Duodenal mucosa (tissue), 2 donors: ENCODE measurements at regions not wholly inside any gene's neighbourhood (a gene's known extent, or its start where the extent isn't known, plus 50 kb on each side); places are given as distances from the start of the nearest gene placed in this dataset.

ENCODE experiments used
- H3K27ac ChIP-seq: one replicate; pipeline ENCODE4 v1.7.0; 2013; ENCODE audit warnings: low read depth, low read length
- H3K27me3 ChIP-seq, 2 donors: one replicate each; pipeline ENCODE4 v1.7.0; 2013; ENCODE audit warnings: low read length in 2 of 2, control low read depth in 1 of 2; ENCODE audit not compliant: insufficient read depth in 2 of 2, control insufficient read depth in 1 of 2
- H3K36me3 ChIP-seq, 2 donors: one replicate each; pipeline ENCODE4 v1.7.0; 2013; ENCODE audit warnings: low read length in 2 of 2, control low read depth in 1 of 2; ENCODE audit not compliant: insufficient read depth in 2 of 2, control insufficient read depth in 1 of 2
- H3K4me1 ChIP-seq, 2 donors: one replicate each; pipeline ENCODE4 v1.7.0; 2013; ENCODE audit warnings: low read length in 2 of 2, control low read depth in 1 of 2; ENCODE audit not compliant: insufficient read depth in 2 of 2, control insufficient read depth in 1 of 2
- H3K4me3 ChIP-seq, 2 donors: one replicate each; pipeline ENCODE4 v1.7.0; 2013; ENCODE audit warnings: low read length in 2 of 2, low read depth in 1 of 2
- H3K9ac ChIP-seq, 2 donors: one replicate each; pipeline ENCODE4 v1.7.0; 2013; ENCODE audit warnings: low read length in 2 of 2, low read depth in 1 of 2
- H3K9me3 ChIP-seq, 2 donors: one replicate each; pipeline ENCODE4 v1.7.0; 2013; ENCODE audit warnings: low read length in 2 of 2, control low read depth in 1 of 2; ENCODE audit not compliant: control insufficient read depth in 1 of 2

DNA sequence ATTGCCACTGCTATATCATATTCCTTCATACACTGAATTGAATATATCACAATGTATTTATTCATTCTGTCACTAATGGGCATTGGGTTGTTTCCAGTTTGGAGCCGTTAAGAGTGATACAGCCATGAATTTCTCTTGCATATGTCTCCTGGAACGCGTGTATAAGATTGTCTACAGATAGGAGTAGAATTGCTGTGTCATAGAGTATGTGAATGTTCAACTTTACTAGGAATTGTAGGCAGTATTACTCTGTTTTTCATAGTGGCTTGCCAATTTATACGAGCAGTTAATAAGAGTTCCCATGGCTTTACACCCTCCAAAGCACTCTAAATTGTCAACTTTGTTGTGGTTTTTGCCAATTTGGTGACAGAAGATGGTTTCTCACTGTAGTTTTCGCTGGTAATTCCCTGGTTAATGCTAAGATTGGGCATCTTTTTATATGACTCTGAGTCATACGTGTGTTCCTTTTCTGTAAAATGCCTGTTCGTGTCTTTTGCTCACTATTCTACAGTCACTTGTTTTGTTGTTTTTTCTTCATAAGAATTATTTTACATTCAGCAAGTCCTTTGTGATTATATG, 136.1 kb upstream of the LIPC start:
- H3K9me3 ChIP-seq: peaks cover 0 to 5% of the 10 kb centered on the region in 2 donors
- no peak overlapping the region for H3K27ac ChIP-seq
- no peak overlapping the region for H3K9ac ChIP-seq
- H3K4me1 ChIP-seq: peaks cover 0 to 6% of the 10 kb centered on the region in 2 donors
- H3K4me3 ChIP-seq: no peak overlapping the region
- no peaks in the 10 kb centered on the region for H3K27me3 ChIP-seq
- no peaks in the 10 kb centered on the region for H3K36me3 ChIP-seq

DNA sequence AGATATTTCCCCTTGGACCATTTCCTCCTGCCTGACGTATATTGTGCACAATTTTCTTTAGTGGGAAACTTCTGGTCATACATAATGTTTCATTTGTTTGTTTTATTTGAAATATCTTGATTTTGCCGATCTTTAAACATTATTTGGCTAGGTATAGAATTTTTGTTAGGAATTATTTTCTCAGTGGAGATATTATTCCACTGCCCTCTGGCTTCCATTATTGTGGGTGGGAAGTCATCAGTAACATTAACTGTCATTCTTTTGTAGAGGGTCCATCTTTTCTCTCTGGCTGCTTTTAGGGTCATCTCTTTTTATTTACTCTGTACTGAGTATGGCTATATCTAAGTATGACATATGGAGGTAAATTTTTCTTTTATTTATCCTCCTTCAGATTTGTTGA, 135.5 kb upstream of the LIPC start:
- peaks cover 0 to 5% of the 10 kb centered on the region in 2 donors for H3K9me3 ChIP-seq
- peaks cover 0 to 6% of the 10 kb centered on the region in 2 donors for H3K4me1 ChIP-seq
- no peaks in the 10 kb centered on the region for H3K27me3 ChIP-seq
- H3K36me3 ChIP-seq: no peaks in the 10 kb centered on the region
- H3K27ac ChIP-seq: no peak overlapping the region
- H3K4me3 ChIP-seq: no peak overlapping the region
- no peak overlapping the region for H3K9ac ChIP-seq

DNA sequence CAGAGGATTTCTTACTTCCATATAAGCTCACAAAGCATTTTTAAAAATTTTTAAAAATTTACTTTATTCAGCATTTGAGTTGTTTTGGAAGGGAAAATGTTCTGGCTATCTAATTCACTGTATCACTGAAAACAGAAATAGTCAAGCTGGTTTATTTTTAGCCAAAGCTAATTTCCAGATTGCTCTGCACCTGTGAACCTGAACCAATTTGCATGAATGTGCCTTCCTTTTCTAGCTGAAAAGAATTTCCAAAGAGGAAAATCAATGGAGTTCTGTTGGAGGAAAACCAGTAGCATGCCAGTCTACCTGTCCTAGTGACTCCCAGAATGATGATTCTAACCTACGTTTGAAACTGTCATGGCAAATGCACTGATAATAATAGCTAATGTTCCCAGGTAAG, 134.2 kb upstream of the LIPC start:
- Histone ChIP-seq H3K4me1 (peaks cover 0 to 6% of the 10 kb centered on the region in 2 donors), H3K4me3 (no peak overlapping the region), H3K9me3 (peaks cover 0 to 1% of the 10 kb centered on the region in 2 donors), H3K27me3 (no peaks in the 10 kb centered on the region), H3K9ac (no peak overlapping the region), H3K27ac (no peak overlapping the region), H3K36me3 (no peaks in the 10 kb centered on the region)

DNA sequence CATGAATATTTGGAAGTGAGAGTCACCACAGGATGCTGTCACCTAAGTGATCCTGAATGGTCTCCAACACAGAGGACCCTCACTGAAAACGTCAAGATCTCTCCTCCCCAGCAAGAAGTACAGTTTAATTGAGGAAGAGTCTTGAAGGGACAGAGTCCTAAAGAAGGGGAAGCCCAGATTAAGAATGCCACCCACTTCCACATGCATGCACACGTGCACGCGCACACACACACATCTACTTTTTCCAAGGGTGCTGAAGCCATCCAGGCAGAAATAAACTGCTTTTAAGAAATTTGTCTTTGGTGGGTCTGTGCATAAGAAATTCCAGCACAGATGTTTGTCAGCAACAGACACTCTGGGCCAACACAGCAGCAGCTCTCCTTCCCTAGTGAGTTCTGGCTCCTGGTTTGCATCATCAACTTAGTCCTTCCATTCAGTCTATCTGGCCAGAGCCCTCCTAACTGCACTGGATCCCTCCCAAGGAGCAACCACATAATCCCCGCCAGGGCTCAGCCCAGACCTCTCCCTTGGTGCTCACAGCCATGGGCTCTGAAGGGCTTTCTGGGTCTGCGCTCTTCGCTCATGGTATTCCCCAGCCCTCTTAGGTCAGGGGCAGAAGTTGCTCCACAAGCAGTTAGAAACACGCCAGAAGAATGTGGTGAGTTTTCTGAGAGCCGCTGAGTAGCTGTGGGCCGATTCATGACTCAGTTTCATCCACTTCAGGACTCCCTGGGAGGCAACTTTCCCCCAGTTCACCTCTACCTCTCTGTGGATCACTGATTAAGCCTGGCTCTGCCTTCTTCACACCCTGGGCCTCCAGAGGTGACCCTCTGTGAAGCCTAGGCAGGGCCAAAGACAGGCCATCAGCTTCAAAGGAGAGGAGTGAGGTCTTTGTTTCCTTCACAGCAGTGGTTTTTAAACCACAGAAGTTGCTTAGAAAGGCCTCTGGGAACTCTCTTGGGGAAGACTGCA, 132.6 kb upstream of the LIPC start:
- H3K27ac ChIP-seq: no peak overlapping the region
- no peak overlapping the region for H3K4me3 ChIP-seq
- H3K9ac ChIP-seq: no peak overlapping the region
- no peaks in the 10 kb centered on the region for H3K9me3 ChIP-seq
- no peaks in the 10 kb centered on the region for H3K36me3 ChIP-seq
- no peaks in the 10 kb centered on the region for H3K27me3 ChIP-seq
- no peaks in the 10 kb centered on the region for H3K4me1 ChIP-seq

DNA sequence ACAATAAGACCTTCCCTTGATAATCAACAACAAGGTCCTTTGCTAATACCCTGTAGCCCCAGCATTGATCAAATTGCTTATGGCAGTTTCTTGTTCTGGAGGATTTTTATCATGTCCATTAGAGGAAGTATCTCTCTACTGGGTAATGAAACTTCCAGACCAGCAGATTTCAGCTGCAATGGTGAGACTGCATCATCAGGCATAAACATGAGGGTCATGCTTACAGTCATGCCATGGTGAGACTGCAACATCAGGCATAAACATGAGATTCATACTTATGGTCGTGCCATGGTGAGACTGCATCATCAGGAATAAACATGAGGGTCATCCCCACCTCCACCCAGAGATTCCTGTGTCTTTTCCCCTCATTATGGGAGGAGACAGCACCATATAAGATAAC, 129.0 kb upstream of the LIPC start:
- no peak overlapping the region for H3K9ac ChIP-seq
- no peaks in the 10 kb centered on the region for H3K36me3 ChIP-seq
- no peak overlapping the region for H3K27ac ChIP-seq
- H3K4me3 ChIP-seq: no peak overlapping the region
- no peaks in the 10 kb centered on the region for H3K4me1 ChIP-seq
- no peaks in the 10 kb centered on the region for H3K27me3 ChIP-seq
- H3K9me3 ChIP-seq: no peaks in the 10 kb centered on the region

DNA sequence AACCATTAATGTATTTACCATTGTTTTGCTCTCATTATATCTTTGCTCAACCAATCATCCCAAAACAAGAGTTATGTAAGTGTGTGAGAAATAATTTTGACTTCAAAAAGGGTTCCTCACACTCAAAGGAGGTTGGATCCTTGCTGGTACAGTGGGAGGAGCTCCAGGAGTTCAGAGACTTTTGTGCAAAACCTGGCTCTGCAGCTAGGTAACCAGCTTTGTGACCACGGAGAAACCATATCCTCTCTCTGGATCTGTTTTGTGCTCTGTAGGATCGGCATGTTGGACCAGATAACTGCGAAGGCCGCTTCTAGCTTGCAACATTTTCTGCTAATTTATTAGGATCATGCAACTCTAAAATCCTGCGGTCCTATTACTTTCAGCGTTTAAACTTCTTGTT, 128.6 kb upstream of the LIPC start:
- Histone ChIP-seq H3K9ac (no peak overlapping the region), H3K4me3 (no peak overlapping the region), H3K27ac (no peak overlapping the region), H3K36me3 (no peaks in the 10 kb centered on the region), H3K4me1 (no peaks in the 10 kb centered on the region), H3K9me3 (no peaks in the 10 kb centered on the region), H3K27me3 (no peaks in the 10 kb centered on the region)

DNA sequence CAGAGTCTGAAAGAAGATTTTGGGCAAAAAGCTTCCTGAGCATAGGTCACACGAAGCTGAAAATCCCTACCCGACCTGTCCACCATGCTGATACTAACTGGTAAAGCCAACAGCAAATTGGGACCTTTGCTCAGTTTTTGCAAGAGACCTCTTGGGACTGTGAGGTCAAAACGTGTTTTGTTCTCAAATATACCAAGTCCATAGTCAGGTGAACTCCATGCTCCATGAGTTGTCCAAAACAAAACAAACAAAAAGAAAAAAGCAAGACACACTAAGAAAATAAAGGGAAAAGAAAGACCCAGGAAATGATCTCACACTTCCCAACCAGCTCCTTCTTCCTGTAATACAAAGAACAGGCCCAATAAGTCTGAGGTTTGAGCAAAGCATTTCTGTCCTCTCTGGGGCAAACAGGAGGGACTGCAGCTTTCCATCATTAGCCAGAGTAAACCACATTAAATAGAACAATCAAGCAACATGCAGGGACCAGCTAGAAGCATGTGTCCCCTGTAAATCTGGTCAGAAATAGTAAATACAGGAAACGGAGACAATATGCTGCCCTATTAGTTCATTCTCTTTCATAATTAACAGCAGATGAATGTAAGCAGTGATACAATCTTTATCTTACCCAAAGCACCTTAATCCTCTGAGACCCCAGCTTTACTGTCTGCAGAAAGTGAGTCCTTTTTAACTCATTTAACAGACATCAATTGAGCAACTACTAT, 125.0 kb upstream of the LIPC start:
- H3K36me3 ChIP-seq: no peaks in the 10 kb centered on the region
- no peaks in the 10 kb centered on the region for H3K9me3 ChIP-seq
- no peaks in the 10 kb centered on the region for H3K4me1 ChIP-seq
- H3K4me3 ChIP-seq: no peak overlapping the region
- no peak overlapping the region for H3K9ac ChIP-seq
- no peak overlapping the region for H3K27ac ChIP-seq
- no peaks in the 10 kb centered on the region for H3K27me3 ChIP-seq

DNA sequence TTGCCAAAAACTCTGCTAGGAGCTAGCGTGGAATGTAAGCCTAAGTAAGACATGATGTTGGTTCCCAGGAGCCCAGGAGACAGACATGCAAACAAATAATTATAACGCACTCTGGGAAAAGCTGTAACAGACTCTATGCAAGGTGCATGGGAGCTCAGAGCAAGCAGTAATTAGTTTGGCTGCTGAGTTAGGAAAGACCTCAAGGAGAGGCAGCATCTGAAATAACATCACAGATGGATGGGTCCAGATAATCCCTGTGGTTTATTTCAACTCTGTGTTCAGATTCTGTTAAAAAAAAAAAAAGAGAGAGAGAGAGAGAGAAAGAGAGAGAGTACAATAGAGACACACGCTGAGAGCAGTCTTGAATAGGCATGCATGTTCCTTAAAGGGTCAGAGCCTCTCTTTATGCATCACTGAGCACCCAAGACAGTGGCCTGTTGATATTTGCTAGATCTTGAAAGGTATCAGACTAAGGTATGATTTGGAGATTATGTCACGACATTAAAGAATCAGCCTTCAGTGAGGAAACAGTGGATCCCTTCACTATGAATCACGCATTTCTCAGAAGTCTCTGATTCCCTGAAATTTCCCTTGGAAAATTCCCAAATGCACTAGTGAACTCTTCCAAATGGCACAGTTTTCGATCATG, 124.4 kb upstream of the LIPC start:
- no peak overlapping the region for H3K9ac ChIP-seq
- H3K4me3 ChIP-seq: no peak overlapping the region
- H3K9me3 ChIP-seq: no peaks in the 10 kb centered on the region
- H3K27ac ChIP-seq: no peak overlapping the region
- H3K36me3 ChIP-seq: no peaks in the 10 kb centered on the region
- H3K27me3 ChIP-seq: no peaks in the 10 kb centered on the region
- H3K4me1 ChIP-seq: no peaks in the 10 kb centered on the region

DNA sequence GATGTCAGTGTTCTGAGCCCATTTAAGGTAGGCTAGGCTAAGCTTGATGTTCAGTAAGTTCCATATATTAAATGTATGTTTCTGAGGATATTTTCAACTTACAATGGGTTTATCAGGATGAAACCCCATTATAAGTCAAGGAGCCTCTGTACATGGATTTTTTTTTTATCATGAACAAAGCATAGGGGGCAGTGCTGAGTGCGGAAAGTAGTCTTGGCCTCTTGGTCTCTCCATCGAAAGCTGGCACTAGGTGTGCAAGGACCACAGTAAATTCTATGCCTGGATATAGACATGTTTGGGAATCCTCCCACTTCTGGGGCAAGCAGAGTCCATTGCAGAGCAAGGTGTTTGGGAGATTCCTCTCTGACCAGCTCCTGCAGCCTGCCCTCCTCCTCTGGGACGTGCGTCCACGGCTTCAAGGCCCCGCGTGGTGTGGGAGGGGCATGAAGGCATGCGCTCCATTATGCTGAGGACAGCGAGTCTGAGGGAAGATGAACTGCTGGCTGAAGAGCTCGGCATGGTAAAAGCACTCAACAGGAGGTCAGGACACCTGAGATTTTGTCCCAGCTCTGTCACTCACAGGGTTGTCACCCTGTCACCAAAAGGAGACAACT, 122.9 kb upstream of the LIPC start:
- no peaks in the 10 kb centered on the region for H3K9me3 ChIP-seq
- H3K9ac ChIP-seq: no peak overlapping the region
- H3K36me3 ChIP-seq: no peaks in the 10 kb centered on the region
- no peaks in the 10 kb centered on the region for H3K27me3 ChIP-seq
- no peaks in the 10 kb centered on the region for H3K4me1 ChIP-seq
- H3K27ac ChIP-seq: no peak overlapping the region
- no peak overlapping the region for H3K4me3 ChIP-seq
